HG03432 (cell line): ENCODE measurements at regions not wholly inside any gene's neighbourhood (a gene's known extent, or its start where the extent isn't known, plus 50 kb on each side); places are given as distances from the start of the nearest gene placed in this dataset.
"Not testable (repeated sequence)": the region's sequence is repeated elsewhere in the genome, so short reads cannot be mapped to it uniquely, and the experiment has no call there.

Experiments used
- ATAC-seq: cut with Tn5 transposase; IDR thresholded peaks from one replicate; pipeline ENCODE4 v1.9.1; 2021; ENCODE audit warnings: mild to moderate bottlenecking, moderate library complexity; ENCODE audit not compliant: unreplicated experiment

- no peak for ATAC-seq
Measured at GRCh38 chr21:33121715-33122475, 52.0 kb downstream of the OLIG1 start.

GRCh38 chr21:33122507-33122906 is 52.6 kb downstream of the OLIG1 start:
- no peak for ATAC-seq

DNA sequence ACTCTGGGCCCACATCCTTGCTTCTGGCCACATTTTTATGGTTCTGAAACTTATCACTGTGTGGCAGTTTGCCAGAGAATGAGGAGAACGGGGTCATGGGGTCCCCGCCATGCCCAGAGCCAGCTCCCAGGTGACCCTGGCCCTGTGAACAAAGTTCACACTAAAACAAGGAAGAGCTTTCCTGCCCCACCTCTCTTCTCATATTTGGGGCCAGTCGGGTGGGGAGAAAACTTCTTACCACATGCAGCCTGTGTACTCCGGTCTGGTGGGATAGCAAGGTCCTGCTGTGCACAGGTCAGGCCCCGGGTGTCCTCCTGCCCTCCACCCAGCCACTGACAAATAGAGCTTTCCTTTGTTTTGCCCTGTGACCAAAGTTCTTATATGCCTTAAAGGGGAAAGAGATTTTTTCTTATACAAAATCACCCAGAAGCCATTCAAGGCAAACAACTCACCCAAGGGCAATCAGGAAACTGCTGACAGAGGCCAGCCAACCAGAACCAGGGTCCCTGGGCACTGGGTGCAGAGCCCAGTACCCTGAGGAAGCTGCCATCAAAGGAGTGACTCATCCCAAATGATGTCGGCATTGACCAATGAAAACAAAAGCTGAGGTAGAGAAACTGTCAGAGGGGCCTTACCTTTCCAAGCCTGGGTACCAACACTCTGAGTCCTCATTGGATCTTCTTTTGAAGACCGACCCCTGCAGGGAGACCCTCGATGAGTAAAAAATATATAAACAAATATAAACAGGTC is 53.6 kb downstream of the OLIG1 start:
- ATAC-seq, result no peak

- no peak for ATAC-seq
Measured at GRCh38 chr21:33124889-33125288, 54.9 kb downstream of the OLIG1 start.

DNA sequence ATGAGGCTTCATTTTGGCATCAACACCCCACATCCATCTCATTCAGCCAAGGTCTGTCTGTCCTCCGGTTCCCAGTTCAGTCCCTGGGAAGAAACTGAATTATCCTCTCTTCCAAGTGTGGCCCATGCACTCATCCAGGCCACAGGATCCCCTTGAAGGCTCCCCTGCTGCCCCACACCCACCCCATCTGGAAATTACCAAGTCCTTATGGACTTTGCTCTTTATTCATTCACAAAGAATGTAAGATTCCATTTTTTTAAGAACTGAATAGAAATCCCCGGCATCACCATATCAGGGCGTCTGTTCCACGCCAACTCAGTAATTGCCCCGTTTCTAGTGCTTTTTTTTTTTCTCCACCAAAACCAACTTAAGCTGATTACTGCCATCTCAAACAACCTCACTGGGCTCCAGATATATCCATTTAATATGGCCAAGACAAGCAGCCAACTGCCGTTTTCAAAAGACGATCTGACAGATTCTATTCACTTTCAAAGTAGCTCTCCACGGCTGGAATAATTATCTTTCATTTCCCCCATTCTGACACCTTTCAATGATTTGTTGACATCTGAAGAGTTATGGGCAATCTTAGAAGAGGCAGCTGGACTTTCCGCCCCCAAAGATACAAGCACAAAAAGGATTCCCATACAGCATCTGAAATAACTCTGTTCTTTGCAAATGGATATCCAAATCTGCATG is 55.9 kb downstream of the OLIG1 start:
- ATAC-seq, result no peak

DNA sequence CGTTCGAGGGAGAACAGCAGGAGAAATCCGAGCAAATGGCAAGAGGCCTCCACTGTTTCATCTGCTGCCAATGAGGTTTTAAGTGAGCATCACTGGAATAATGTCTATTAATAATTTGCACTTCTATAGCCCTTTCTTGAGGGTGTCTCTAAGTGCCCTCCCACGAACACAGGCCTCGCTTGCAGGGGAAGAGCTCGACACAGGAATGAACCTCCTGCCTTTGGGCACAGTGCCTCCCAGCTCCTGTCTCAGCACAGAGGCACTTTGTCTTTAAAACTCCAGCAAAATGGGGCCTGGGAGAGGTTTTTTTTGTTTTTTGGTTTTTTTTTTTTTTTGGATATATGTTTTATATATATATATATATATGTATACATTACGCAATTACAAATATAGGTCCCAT is 56.6 kb downstream of the OLIG1 start:
- ATAC-seq, result no peak

DNA sequence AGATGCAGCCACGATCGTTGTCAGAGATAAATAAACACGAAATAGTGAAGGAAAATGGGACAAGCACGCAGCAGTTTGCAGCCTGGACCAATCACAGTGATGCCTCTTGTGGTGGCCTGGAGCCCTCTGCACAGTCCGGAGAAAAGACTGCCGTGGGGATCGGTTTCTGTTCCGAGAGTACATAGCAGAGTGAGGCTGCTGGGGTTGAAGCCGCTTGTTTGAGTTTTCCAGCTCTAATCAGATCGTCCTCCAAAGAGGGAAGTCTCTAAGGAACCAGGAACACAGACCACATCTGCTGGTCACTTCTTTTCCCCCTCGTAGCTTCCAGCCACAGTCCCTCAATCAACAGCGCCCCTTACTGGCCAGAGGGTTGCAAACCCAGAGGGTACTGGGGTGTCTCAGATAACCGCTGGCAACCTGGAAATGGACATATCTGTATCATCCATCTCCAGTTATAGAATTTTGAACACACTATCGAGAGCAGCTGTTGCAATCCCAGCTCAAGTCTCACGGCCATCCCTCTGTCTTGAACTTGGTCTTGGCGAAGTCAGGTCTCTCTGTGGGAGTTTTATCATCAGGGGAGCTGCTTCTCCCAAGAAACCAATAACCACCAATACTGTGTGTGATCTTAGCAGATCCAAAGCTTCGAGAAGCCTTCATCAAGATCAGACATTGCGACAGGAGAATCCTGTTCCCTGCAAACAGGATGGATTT is 57.4 kb downstream of the OLIG1 start:
- ATAC-seq, result peak; percentile 64

GRCh38 chr21:33127868-33128242 is 57.9 kb downstream of the OLIG1 start:
- ATAC-seq, result no peak

DNA sequence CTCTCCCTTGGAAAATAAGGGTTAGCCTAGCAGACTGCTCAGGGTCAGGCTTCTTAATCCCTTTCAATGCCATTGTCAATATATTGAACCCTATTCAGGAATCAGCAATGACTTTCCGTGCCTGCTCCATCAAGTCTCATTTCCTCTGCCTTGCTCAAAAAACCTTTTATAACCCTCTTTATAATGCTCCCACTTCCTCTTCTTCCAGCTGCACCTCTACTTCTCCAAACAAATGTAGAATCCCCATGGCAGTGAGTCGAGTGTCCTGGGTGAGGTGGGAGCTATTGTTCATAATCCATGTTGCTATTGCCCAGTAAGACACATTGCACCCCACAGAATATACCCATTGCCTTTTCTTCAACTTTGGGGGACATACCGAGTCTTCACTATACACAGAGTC is 58.6 kb downstream of the OLIG1 start:
- no peak for ATAC-seq

- no peak for ATAC-seq
Measured at GRCh38 chr21:33132054-33132453, 62.1 kb downstream of the OLIG1 start.

- ATAC-seq, result no peak
Measured at GRCh38 chr21:33133892-33134291, 64.0 kb downstream of the OLIG1 start.

DNA sequence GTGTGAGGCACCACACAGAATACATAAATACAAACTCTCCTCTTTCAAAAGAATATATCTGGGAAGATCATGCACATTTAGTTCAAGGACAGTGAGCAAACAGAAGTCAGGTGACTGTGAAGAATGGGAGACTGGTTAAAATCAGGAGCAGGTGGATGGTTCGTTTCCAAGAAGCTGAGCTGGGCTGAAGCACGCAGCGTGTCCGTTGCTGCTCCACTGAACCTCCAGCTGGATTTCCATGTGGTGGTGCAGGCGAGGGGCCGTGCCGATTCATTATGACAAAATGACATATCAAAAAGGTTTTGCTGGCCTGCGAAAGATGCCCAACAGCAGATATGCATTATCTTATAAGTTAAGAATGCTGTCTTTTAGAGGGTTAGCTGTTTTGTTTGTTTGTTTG is 66.0 kb downstream of the OLIG1 start:
- ATAC-seq, result no peak

DNA sequence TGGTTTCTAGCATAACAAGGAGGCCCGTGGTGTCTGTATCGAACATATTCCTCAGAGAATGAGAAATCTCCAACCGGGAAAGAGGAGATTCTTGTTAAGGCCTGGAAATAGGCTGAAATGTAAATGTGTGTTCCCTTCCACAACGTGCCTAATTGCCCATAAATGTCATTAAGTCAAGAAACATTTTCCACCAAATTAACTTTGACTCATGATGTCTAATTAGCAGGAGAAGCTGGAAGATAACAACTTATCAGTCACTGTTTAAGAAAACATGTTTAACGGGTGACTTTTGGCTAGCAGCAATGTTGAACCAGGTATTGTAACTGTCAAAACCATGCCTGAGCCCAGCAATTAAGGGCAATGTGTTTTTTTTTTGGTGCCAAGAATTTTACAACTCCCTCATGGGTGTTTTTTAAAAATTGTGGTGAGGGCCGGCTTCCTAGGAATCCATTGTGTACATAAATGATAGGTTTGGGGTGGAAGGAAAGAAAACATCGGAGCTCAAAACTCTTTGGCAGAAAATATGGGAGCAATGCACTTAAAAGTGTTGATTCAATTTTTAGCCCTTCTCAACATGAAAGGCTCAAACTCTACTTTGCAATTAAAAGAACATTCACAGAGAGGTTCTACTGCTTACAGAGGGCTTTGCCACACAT is 67.0 kb downstream of the OLIG1 start:
- ATAC-seq, result no peak

GRCh38 chr21:33139084-33139483 is 69.1 kb downstream of the OLIG1 start:
- ATAC-seq, result no peak

GRCh38 chr21:33140288-33140687 is 70.3 kb downstream of the OLIG1 start:
- ATAC-seq, result no peak

- ATAC-seq, result no peak
Measured at GRCh38 chr21:33146467-33146866, 76.5 kb downstream of the OLIG1 start.

DNA sequence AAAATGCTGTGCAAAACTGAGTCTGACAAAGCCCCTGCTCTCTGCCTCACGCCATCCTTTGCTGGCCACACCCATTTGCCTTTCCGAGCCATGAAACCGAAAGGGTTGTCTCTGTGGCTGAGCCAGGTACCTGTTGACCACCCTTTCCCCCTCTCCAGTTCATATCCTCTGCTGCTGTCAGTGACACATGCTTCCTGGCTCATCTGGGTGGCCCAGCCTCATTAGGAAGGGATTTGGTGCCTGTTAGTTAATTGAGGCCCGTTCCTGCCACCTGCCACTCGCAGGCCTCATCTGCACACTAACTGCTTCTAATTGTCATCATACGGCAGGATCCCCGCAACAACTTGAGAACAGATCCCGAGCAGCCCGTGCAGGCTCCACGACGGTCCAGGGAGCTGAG is 79.2 kb downstream of the OLIG1 start:
- no peak for ATAC-seq

DNA sequence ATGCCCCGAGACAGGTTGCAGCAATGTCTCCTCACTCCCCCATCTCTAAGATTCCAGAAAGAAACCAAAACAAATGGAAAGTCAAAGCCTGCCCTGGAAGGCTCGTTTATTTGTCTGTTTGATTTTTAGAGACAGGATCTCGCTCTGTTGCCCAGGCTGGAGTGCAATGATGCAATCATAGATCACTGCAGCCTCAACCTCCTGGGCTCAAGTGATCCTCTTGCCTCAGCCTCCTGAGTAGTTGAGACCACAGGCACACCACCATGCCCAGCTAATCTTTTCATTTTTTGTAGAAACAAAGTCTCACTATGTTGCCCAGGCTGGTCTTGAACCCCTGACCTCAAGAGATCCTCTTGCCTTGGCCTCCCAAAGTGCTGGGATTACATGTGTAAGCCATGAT is 78.8 kb upstream of the IFNAR2 start:
- not testable (repeated sequence) for ATAC-seq

DNA sequence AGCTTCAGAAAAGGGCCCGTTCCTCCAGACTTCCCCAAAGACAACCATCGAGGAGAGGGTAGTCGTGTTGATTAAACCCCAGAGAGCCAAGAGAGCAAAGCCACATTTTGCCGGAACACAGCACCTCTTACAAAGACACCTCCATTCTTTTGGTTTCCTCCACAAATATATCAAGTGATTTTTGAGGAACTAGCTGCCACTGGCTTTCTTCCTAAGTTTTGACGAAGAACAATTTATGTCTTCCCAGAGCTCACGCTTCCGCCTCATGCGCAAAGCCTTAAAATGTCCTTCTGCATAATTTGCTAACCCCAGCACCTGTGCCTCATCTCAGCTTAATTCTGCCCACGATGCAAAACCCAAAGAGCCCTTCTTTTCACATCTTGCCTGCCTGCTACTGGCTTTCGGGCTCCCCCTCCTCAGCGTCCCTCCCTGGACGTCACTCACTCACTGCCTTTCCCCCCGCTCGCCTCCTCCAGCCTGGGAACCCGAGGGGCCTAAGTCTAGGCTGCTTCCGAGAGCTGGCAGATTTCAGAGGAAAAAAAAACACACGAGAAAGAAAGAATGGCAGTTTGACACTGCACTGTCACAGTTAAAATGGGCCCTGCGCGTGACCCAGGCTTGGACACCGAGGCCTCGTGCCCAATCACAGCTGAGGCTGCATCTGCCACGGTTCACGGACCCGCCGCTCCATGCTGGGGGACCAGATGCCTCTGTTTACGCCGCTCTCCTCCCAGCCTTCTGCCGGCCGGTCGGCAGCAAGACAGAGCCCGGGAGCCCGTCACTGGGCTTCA is 77.6 kb upstream of the IFNAR2 start:
- ATAC-seq, result no peak

GRCh38 chr21:33152732-33153130 is 77.0 kb upstream of the IFNAR2 start:
- no peak for ATAC-seq
